ENCODE measurements at regions not wholly inside any gene's neighbourhood (a gene's known extent, or its start where the extent isn't known, plus 50 kb on each side); places are given as distances from the start of the nearest gene placed in this dataset.

DNA sequence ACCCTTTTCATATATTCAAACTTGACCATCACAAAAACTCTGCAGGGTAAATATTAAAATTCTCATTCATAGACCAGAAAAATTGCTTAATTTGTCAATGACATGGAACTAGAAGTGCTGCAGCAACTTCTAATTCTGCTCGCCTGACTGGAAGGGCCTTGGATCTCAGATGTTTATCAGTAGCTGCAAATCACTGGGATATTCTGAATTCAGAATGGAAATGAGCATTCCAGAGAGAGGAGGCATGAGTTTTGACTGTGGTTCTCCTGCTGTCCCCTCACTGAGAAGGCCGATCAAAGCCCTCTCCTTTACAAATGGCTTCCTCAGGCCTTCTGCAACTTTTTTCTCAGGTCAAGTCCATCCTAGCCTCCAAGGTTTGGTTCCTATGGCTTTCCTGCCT, 171.3 kb upstream of the FAM78B start:
- TF ChIP-seq CTCF (conservative IDR thresholded peaks at IDR 0.05) (no peak), EZH2 (IDR thresholded peaks at IDR 0.05; ENCODE audit: low read depth) (no peak)
